ENCODE measurements at regions not wholly inside any gene's neighbourhood (a gene's known extent, or its start where the extent isn't known, plus 50 kb on each side); places are given as distances from the start of the nearest gene placed in this dataset.
A peak's percentile ranks its signal among the peaks of the same experiment; 100 is the strongest.
"Not testable (repeated sequence)": the region's sequence is repeated elsewhere in the genome, so short reads cannot be mapped to it uniquely, and the experiment has no call there.

DNA sequence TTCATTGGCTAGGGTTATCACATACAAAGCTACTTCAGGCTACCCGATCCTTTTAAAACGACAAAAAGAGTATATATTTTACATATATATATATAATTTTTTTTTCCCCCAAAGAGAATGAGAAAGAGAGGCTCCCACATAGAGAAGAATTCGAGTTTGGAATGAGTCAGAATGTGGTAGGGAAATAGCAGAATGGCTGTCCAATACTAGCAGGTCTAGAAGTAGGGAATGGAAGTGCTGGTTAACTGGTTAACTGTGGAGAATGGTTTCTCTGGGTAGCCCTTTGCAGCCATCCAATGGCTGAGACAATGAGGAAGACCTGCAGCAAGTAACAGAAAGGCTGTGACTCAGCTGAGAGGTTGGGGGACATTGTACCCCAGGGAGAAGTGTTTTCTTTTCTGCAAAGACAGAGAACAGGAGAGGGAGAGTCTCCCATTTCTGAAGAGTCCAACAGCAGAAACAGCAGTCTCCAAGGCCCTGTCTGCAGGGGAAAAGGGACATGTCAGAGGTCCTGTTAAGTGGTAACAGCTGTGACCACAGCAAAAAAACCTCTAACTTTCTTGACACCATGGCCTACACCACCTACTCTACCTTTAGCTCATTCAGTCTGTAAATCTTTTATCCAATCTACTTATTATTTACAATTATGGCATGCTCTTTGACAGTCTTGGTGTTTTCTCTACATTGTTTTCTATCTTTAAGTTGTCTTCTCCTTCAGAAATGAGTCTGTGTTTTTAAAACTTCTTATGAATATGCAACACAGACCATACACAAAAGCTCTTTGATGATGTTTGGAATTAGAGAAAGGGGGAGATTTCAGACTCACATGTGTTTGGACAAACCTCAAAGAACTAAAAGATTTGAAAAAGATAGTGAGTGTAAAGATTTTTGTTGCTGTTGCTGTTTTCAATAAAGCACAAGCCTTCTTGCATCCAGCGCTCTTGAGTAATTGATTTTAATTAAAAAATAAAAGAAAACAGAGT is 116.1 kb upstream of the SLC7A14 start:
- DNase-seq: no peak

DNA sequence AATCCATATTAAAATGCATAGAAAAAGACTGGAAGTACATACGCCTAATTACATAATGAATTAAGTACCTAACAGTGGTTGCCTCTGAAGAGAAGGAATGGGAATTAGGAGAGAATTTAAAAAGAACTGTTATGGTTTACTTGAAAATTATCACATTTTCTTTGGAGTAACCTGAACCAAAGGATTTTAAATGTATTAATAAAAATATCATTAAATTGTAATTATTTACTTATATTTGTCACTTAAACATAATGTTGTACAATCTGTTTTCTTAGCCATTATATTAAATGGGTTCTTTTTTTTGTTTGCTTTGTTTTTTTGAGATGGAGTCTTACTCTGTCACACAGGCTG is 114.2 kb upstream of the SLC7A14 start:
- DNase-seq: no peak

DNA sequence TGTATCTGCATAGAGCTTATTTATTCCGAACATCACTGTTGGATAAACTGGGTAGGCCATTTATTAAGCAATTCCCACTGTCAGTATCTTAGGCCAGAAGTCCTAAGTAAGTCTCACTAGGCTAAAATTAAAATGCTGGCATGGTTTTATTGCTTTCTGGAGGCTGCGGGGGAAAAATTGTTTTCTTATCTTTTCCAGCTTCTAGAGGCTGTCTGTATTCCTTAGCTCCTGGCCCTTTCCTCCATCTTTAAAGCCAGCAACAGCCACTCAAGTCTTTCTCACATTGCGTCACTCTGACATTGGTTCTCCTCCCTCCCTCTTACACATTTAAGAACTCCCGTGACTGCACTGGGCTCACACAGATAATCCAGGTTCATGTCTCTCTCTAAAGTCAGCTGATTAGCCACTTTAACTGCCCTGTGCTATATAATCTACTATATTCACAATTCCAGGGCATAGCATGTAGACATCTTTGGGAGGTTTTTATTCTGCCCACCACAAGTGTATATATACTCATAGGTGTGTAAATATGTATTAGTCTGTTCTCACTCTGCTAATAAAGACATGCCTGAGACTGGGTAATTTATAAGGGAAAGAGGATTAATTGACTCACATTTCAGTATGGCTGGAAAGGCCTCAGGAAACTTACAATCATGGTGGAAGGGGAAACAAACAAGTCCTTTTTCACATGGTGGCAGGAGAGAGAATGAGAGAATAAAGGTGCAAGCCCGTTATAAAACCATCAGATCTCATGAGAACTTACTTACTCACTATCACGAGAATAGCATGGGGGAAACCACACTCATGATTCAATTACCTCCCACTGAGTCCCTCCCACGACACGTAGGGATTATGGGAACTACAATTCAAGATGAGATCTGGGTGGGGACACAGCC is 113.5 kb upstream of the SLC7A14 start:
- DNase-seq: no peak

DNA sequence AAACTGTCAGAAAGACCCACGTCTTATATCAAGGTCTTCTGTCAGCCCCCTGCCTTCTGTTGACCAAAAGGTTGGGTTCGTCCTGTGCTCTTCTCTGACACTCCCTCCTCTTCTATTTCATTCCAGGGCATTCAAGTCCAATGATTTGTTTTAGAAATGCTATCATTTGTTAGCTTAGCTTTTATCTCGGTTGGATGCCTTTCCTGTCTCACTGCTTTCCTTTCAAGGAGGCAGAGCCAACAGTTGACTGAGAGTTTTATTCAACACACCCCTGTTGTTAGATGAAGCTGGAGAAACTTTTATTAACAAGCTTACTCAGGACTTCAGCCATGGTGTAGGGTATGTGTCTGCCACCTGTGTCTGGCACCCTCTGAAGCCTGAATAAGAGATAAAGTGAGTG is 112.0 kb upstream of the SLC7A14 start:
- peak; percentile 78 to 96 for DNase-seq

DNA sequence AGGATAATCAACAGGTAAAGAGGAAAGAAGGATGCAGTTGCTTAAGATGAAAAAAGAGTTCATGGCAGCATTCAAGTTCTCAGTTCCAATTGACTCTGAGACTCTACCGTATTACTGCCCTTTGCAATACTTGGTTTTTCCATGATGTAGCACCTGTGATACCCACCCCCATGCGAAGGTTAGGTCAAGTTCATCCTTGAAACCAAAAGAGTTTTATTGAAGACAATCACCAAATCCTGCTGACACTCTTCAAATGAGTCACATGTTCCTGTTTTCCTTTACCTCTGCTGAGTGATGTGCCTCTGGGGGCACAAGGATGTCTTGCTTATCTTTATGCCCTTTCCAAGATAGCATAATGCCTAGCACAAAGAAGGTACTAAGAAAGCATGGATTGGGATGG is 111.3 kb upstream of the SLC7A14 start:
- no peak for DNase-seq

DNA sequence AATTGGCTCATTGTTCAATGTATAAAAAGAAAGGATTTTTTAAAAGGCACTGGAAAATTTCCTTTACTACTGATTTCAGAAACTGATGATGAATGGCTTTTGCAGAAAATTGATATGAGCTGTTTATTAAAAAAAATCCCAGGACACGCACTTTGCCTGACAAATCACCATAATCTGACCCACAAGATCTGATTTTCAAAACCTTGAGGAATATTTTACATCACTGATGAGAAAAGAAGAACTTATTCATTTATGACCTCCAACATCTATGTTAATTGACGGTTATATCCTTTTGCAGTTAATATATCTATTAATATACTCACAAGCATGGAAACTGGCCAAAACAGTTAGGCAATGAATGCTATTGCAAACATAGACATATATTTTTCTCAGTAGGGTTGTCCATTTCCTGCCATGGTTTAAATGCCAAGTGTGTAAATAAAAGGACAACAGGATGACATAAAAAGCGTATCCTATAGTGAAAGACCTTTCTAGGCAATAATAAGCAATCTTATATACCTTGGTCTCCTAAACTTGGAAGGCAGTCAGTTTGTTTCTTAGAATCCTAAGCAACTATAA is 109.7 kb upstream of the SLC7A14 start:
- peak; percentile 84 to 96 for DNase-seq

DNA sequence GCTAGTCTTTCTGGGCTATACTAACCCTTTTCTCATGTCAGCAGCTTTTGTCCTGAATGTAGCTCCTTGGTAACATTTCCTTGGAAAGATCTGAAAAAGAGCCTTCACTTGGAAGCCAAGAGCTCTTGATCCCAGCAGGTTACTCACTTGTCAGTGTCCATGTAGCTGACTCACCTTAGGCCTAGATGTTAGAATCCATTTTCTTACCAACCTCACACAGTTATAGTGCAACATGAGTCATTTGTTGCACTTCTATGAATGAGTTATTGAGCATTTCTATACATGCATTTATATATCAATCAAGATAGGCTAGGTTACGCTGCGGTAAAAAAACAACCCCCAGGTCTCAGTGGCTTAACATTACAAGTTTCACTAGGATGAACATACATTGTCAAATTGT is 106.8 kb upstream of the SLC7A14 start:
- no peak for DNase-seq

DNA sequence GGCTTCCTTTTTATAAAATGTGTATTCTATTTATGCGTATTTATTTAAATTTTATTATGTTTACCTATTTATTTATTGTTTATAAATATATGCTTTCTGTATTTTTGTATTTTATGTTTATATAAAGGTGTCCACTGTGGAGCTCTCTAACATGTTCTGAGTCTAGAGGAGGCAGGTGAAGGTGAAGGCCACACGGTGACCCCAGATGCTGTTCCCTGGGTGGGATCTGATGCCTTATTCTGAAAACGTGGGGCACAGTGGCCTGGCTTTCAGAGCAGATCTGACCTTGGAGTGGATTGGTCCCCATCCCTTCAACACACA is 104.7 kb upstream of the SLC7A14 start:
- no peak for DNase-seq

DNA sequence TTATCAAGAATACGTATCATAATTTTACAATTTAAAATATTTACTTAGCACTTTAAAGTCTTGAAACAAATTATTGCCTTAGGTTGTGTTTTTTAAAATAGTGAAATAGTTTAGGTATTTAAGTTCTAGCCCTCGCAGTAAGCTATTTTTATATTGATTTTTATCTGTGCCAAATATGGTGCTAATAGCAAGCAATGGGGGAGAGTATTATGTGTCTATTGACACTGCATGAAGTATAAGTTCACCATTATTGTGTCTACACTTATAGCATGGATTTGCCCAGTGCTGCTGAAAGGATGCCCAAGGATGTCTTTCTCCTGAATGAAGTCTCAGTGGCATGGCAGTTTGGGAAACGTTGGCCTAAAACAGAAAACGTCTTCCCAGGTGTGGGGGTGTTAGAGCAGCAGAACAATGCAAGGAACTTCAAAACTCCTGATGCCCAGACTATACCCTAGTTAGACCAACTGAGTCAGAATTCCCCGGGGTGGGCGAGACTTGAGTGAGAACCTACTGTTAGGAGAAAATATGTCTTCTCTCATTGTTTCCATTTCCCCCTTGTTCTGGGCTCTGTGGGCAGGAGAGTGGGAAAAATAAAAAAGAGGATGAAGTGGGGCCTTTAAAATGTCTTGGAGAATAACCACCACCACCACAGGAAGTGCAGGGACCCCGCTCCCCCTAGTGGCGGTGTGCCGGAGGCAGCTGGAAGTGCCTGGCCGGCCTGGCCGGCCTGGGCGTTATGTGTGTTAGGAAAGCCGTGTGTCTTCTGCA is 104.2 kb upstream of the SLC7A14 start:
- DNase-seq: peak; percentile 31 to 58

DNA sequence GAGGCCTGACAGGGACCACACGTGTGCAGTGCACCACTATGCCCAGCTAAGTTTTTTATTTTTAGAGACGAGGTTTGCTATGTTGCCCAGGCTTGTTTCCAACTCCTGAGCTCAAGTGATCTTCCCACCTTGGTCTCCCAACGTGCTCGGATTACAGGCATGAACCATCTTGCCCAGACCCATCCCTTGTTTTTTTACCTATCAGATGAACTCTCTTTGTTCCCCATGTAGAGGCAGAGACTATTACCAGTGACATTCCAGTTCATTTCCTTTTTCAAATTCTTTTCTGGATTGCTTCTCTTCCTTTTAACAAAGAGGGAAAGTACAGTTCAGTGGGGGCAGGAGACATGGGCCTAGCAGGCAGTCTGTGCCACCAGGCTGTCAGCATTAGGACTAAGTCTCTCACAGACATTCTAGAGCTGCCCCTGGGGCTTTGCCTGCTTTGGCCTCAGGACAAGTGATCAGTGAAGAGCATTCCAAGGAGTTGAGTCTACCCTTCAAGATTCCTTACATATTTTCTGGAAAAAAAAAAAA is 103.5 kb upstream of the SLC7A14 start:
- DNase-seq: no peak

DNA sequence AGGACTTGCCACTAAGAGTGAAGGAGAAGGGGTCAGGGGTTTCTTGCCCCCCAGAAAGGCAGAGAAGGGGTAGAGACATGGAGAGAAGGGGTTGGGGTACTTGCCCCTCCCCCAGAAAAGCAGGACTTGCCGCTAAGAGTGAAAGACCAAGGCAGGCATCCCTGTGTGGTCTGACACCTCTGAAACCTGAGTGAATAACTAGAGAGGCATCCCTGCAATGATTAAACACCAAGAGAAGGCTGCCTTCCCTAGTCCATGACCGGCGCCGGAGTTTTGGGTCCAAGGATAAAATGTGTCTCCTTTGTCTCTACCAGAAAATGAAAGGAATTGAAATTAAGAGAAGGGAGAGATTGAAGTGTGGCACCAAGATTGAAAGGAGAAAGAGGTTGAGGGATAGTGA is 102.3 kb upstream of the SLC7A14 start:
- DNase-seq: not testable (repeated sequence)

DNA sequence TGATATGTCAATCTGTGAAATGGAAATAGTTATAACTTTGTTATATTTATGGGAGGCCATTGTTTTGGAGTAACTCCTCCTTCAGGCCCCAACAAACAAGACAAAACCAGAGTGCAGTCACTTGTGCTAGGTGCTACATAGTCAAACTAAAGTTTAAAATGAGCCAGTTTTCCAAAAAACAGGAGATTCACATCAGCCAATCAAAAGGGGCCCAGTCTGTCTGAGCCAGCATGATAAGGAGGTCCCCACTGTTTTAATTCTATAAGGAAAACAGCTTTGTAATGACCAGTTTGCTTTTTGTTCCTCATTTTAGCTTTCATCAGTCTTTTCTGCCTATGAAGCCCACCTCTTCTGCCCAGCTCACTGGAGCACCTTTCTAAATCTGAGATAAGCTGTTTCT is 94.7 kb upstream of the SLC7A14 start:
- no peak for DNase-seq

DNA sequence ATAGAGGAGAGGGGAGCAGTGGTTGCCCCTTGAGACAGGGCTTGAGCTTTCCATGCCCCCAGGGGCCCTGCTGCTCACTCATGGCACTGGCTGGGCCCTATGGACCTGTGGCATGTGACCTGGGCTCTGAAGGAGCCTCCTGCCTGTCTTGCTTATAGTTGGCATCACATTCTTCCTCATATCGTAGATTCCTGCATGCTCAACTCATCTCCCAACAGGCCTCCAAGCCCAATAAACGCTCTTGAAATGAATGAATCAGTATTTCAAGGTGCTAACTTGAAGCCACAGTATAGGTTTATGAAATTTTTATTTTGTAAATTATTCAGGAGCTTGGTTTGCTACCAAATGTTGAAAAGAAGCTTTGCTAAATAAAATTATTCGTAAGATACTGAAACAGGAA is 93.3 kb upstream of the SLC7A14 start:
- DNase-seq: no peak

DNA sequence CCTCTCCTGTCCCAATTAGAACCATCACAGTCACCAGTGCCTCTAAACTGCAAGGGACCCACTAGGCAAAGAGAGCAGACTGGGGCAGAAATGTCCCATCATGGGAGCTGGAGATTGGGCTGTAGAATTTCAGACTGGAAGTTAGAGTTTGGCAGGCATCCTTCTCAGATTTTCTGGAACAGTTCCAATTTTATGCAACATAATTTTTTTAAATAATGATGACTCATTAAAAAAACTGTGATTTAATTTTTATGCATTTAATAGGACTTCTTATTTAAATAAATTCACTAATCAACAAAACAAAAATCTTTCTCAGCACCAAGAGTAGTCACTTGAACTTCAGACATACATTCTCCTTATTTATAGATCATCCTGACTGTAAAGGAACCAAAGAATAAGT is 84.6 kb upstream of the SLC7A14 start:
- no peak for DNase-seq

DNA sequence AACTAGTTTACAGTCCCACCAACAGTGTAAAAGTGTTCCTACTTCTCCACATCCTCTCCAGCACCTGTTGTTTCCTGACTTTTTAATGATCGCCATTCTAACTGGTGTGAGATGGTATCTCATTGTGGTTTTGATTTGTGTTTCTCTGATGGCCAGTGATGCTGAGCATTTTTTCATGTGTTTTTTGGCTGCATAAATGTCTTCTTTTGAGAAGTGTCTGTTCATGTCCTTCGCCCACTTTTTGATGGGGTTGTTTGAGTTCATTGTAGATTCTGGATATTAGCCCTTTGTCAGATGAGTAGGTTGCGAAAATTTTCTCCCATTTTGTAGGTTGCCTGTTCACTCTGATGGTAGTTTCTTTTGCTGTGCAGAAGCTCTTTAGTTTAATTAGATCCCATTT is 77.1 kb upstream of the SLC7A14 start:
- DNase-seq: not testable (repeated sequence)

DNA sequence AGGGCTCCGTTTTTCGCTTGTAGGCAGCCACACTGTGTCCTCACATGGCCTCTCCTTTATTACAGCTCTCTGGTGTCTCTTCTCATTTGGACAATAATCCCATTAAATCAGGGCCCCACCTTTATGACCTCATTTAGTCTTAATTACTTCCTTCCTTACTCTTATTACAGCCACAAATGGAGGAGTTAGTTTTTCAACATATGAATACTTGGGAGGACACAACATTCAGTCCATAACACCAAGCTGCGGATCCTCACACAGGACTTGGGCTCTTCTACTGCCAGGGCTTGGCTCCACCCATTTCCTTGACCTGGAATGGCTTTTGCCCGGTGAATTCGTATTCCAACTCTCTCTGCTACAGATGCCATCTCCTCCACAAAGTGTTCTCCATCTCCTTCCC is 74.3 kb upstream of the SLC7A14 start:
- DNase-seq: peak in 1 of 2 experiments; percentile 13

DNA sequence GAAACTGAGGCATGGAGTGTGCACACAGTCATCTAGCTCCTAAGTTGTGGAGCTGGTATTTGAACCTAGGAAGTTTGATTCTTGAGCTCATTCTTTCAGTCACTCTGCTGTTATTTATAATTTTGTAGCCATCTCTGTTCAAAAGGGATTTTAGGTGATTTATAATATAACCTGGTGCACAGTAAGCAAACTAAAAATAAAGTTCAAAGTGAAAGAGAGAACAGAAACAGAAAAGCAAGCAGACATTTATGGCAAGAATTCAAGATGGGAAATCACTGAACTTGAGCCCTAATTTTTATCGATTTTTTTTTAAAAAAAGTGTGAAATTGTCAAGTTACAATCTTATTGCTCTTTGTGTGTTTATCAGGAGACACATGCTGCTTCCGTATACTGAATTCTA is 71.4 kb upstream of the SLC7A14 start:
- no peak for DNase-seq

DNA sequence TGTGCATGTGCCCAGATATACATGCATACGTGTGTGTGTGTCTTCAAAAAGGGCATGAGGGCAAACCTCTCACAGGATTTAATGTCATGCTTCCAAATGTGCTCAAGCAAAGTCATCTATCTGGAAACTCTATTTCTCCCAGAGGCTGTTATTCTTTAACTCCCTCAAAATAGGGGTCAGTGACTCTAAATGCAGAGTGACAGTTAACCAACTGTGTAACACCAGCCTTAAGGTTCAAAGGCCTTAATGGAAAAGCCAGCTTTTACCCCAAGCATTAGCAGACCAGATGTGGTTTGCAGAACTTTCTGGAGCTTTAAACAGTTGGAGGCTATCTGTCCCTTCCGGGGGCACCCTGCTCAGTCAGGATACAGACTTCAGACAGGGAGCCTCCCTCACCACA is 70.4 kb upstream of the SLC7A14 start:
- no peak for DNase-seq

DNA sequence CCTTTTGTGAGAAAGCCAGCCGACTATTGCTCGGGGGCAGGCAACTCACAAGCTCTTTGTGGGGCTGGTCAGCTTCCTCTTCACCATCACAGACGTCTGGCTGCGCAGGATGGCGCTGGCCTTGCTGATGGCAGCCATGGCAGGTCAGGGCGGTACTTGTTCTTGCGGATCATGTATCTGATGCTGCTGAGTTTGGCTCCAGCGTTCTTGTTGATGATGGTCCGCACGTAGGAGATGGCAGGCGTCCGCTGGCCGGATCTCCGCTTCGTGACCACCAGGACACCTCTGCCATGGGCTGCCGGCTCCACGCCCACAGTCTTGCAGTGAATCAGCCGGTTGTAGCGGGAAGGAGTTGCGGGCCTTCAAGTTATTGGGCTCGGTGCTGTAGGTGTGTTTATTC is 67.9 kb upstream of the SLC7A14 start:
- DNase-seq: no peak

DNA sequence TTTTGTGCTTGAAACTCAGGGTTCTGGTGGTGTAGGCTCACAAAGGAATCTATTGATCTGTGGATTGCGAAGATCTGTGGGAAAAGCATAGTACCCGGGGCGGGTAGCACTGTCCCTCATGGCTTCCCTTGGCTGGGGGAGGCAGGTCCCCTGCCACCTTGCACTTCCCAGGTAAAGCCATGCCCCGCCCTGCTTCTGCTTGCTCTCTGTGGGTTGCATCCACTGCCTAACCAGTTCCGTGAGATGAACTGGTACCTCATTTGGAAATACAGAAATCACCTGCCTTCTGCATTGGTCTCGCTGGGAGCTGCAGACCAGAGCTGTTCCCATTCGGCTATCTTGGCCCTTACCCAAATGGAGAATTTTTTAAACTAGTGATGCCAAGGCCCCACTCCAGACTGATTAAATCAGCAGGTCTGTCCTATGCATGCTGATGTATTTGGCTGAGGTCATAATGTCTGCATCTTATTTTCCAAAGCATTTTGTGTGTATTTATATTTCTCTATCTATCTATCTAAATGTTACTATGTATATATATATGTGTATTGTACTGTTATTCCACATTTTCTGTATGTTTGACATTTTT is 65.5 kb upstream of the SLC7A14 start:
- DNase-seq: no peak

DNA sequence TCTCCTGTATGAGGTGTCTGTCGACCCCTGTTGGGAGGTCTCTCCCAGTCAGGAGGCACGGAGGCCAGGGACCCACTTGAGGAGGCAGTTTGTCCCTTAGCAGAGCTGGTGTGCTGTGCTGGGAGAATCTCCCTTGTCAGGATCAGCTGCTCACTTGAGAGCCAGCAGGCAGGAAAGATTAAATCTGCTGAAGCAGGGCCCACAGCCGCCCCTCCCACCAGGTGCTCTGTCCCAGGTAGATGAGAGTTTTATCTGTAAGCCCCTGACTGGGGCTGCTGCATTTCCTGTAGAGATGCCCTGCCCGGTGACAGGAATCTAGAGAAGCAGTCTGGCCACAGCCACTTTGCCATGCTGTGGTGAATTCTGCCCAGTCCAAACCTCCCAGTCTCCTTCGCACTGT is 64.7 kb upstream of the SLC7A14 start:
- not testable (repeated sequence) for DNase-seq

DNA sequence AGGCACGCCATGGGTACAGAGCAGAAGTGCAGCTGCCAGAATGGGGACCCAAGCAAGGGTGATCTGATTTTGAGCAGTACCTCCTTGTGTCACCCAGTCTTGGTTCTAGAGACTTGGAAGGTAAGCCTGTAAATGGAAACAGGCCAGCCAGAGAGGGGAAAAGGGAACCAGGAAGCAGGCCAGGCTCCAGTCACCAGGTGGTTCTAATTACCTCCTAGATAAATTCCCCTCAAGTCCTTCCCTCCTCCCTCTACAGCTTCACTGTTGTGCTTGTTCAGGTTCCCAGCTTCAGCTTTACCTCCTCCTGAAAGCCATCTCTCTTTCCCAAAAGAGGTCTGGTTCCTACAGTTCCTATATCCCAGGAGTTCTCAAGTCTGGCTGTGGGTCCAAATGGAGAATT is 58.8 kb upstream of the SLC7A14 start:
- DNase-seq: no peak

Data from NCI-H2081 (cell line).